PC-3 (cell line): ENCODE measurements at regions not wholly inside any gene's neighbourhood (a gene's known extent, or its start where the extent isn't known, plus 50 kb on each side); places are given as distances from the start of the nearest gene placed in this dataset.

ENCODE experiments used
- EZH2phosphoT487 ChIP-seq: fragments of 300-600 bp; sonication (generic); IDR thresholded peaks from 2 replicates; pipeline ENCODE4 v1.6.1; 2018; ENCODE audit warnings: mild to moderate bottlenecking, antibody characterized with exemption, low read length, borderline replicate concordance
- TF ChIP-seq, protein P1 (sequence below): fragments of 300-600 bp; sonication (generic); conservative IDR thresholded peaks from 2 replicates; pipeline ENCODE4 v1.5.1; 2017; ENCODE audit warnings: antibody characterized with exemption, low read depth, mild to moderate bottlenecking, low read length

DNA sequence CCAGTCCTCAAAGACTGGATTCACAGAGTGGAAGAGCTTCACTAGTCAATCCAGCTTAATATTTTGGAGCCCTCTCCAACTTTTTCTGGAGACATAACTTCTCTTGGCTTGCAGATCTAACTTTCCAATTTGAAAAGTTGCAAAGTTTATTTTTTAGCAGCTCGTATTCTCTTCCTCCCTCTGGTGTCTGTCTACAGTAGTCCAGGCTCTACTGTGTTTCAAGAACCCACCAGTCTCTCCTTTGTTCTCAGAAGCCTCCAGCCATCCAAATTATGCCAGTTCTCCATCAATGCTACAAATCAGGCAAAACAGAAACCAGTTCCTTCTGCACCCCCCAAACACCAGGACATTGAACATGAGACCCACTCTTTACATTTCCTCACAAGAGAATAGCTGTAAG is 376.1 kb upstream of the OPRM1 start:
- TF ChIP-seq, protein P1, sequence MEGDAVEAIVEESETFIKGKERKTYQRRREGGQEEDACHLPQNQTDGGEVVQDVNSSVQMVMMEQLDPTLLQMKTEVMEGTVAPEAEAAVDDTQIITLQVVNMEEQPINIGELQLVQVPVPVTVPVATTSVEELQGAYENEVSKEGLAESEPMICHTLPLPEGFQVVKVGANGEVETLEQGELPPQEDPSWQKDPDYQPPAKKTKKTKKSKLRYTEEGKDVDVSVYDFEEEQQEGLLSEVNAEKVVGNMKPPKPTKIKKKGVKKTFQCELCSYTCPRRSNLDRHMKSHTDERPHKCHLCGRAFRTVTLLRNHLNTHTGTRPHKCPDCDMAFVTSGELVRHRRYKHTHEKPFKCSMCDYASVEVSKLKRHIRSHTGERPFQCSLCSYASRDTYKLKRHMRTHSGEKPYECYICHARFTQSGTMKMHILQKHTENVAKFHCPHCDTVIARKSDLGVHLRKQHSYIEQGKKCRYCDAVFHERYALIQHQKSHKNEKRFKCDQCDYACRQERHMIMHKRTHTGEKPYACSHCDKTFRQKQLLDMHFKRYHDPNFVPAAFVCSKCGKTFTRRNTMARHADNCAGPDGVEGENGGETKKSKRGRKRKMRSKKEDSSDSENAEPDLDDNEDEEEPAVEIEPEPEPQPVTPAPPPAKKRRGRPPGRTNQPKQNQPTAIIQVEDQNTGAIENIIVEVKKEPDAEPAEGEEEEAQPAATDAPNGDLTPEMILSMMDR = no peak
- TF ChIP-seq EZH2phosphoT487 = no peak
